SU-DHL-6 (cell line): ENCODE measurements at regions not wholly inside any gene's neighbourhood (a gene's known extent, or its start where the extent isn't known, plus 50 kb on each side); places are given as distances from the start of the nearest gene placed in this dataset.

Experiments
- H2AFZ ChIP-seq: fragments of 200-600 bp; sonication (generic); 2 replicates; pipeline ENCODE4 v1.6.1; 2014; ENCODE audit warnings: low read depth, mild to moderate bottlenecking, moderate library complexity, mixed read lengths, antibody characterized with exemption, low read length; ENCODE audit not compliant: severe bottlenecking
- H3F3A ChIP-seq: fragments of 200-600 bp; shearing (Covaris generic); 2 replicates; pipeline ENCODE4 v1.6.0; 2016; ENCODE audit warnings: antibody characterized with exemption, mild to moderate bottlenecking; ENCODE audit not compliant: insufficient read depth
- H3K27ac ChIP-seq: fragments of 200-600 bp; sonication (generic); 2 replicates; pipeline ENCODE4 v1.5.1; 2016; ENCODE audit warnings: low read depth, mild to moderate bottlenecking, low read length, moderate library complexity, mixed read lengths
- H3K27me3 ChIP-seq: fragments of 200-600 bp; sonication (generic), shearing (Covaris generic); 2 replicates; pipeline ENCODE4 v1.6.0; 2014; ENCODE audit warnings: mild to moderate bottlenecking, low read length
- H3K36me3 ChIP-seq: fragments of 200-600 bp; sonication (generic); 2 replicates; pipeline ENCODE4 v1.6.1; 2014; ENCODE audit warnings: mild to moderate bottlenecking, low read length, mixed read lengths
- H3K4me2 ChIP-seq: fragments of 300-600, 200-600 bp; shearing (Covaris generic), sonication (generic); 2 replicates; pipeline ENCODE4 v1.6.0; 2014; ENCODE audit warnings: low read length, low read depth, mild to moderate bottlenecking; ENCODE audit not compliant: poor library complexity, severe bottlenecking
- H3K4me3 ChIP-seq: fragments of 200-600 bp; sonication (generic); 2 replicates; pipeline ENCODE4 v1.5.1; 2014; ENCODE audit warnings: antibody characterized with exemption, low read length, mild to moderate bottlenecking, mixed read lengths; ENCODE audit not compliant: insufficient read depth, poor library complexity, severe bottlenecking
- H3K79me2 ChIP-seq: fragments of 200-600 bp; sonication (generic); 2 replicates; pipeline ENCODE4 v1.6.1; 2014; ENCODE audit warnings: mild to moderate bottlenecking, low read length, moderate library complexity; ENCODE audit not compliant: insufficient read depth
- H3K9ac ChIP-seq: fragments of 200-600 bp; sonication (generic); 2 replicates; pipeline ENCODE4 v1.7.0; 2014; ENCODE audit warnings: mild to moderate bottlenecking, low read length
- H3K9me2 ChIP-seq: fragments of 200-600 bp; sonication (generic); replicated peaks from 2 replicates; pipeline ENCODE4 v1.6.1; 2014; ENCODE audit warnings: low read length; ENCODE audit not compliant: insufficient read depth
- H3K9me3 ChIP-seq: fragments of 200-600 bp; sonication (generic); 2 replicates; pipeline ENCODE4 v1.6.1; 2014; ENCODE audit warnings: low read length, mixed read lengths; ENCODE audit not compliant: insufficient read depth
- H4K20me1 ChIP-seq: fragments of 200-600 bp; sonication (generic); 2 replicates; pipeline ENCODE4 v1.6.1; 2014; ENCODE audit warnings: low read depth, mild to moderate bottlenecking, antibody characterized with exemption, low read length, moderate library complexity, mixed read lengths
- CTCF ChIP-seq: fragments of 200-600 bp; sonication (generic); IDR thresholded peaks from one replicate; pipeline ENCODE4 v1.5.1; 2017; ENCODE audit warnings: antibody characterized with exemption, mild to moderate bottlenecking, low read length, moderate library complexity; ENCODE audit not compliant: insufficient read depth, poor library complexity, severe bottlenecking
- EZH2phosphoT487 ChIP-seq: fragments of 200-600 bp; sonication (generic), shearing (Covaris generic); conservative IDR thresholded peaks from 2 replicates; pipeline ENCODE4 v1.6.1; 2018; ENCODE audit warnings: mild to moderate bottlenecking, antibody characterized with exemption, low read length, moderate library complexity, mixed read lengths

GRCh38 chr12:11540615-11541310, 108.7 kb upstream of the ETV6 start:
- no peak overlapping the region for H3K4me2 ChIP-seq

GRCh38 chr12:11542599-11542998, 106.9 kb upstream of the ETV6 start:
- H2AFZ ChIP-seq, result no peak overlapping the region
- H3K27me3 ChIP-seq, result no peaks in the 10 kb centered on the region
- H3K79me2 ChIP-seq, result no peaks in the 10 kb centered on the region
- H3K27ac ChIP-seq, result no peak overlapping the region
- TF ChIP-seq EZH2phosphoT487, result no peak
- TF ChIP-seq CTCF, result no peak
- no peak overlapping the region for H3K4me3 ChIP-seq
- H3K9ac ChIP-seq, result no peak overlapping the region
- no peaks in the 10 kb centered on the region for H3K9me3 ChIP-seq
- no peak overlapping the region for H3K4me2 ChIP-seq
- H4K20me1 ChIP-seq, result no peaks in the 10 kb centered on the region
- no peaks in the 10 kb centered on the region for H3F3A ChIP-seq
- H3K36me3 ChIP-seq, result no peaks in the 10 kb centered on the region
- H3K9me2 ChIP-seq, result no peaks in the 10 kb centered on the region

More at GRCh38 chr12:11540615-11541310, 108.7 kb upstream of the ETV6 start:
- TF ChIP-seq EZH2phosphoT487, result no peak
- no peak for TF ChIP-seq CTCF
- Histone ChIP-seq H3K27ac (no peak overlapping the region), H3K4me3 (no peak overlapping the region), H3K79me2 (no peaks in the 10 kb centered on the region), H3F3A (no peaks in the 10 kb centered on the region), H3K9me2 (no peaks in the 10 kb centered on the region), H3K36me3 (no peaks in the 10 kb centered on the region), H2AFZ (no peak overlapping the region), H3K27me3 (no peaks in the 10 kb centered on the region), H3K9me3 (no peaks in the 10 kb centered on the region), H3K9ac (no peak overlapping the region), H4K20me1 (no peaks in the 10 kb centered on the region)

GRCh38 chr12:11543457-11544158, 105.9 kb upstream of the ETV6 start:
- H3K27ac ChIP-seq, result no peak overlapping the region
- no peak overlapping the region for H3K4me2 ChIP-seq
- no peak overlapping the region for H3K9ac ChIP-seq
- TF ChIP-seq EZH2phosphoT487 (no peak), CTCF (no peak)
- H2AFZ ChIP-seq, result no peak overlapping the region
- no peaks in the 10 kb centered on the region for H4K20me1 ChIP-seq
- H3K9me3 ChIP-seq, result no peaks in the 10 kb centered on the region
- H3K27me3 ChIP-seq, result no peaks in the 10 kb centered on the region
- H3K79me2 ChIP-seq, result no peaks in the 10 kb centered on the region
- H3K36me3 ChIP-seq, result no peaks in the 10 kb centered on the region
- H3K4me3 ChIP-seq, result no peak overlapping the region
- no peaks in the 10 kb centered on the region for H3F3A ChIP-seq
- H3K9me2 ChIP-seq, result no peaks in the 10 kb centered on the region
